ENCODE measurements at regions not wholly inside any gene's neighbourhood (a gene's known extent, or its start where the extent isn't known, plus 50 kb on each side); places are given as distances from the start of the nearest gene placed in this dataset.

DNA sequence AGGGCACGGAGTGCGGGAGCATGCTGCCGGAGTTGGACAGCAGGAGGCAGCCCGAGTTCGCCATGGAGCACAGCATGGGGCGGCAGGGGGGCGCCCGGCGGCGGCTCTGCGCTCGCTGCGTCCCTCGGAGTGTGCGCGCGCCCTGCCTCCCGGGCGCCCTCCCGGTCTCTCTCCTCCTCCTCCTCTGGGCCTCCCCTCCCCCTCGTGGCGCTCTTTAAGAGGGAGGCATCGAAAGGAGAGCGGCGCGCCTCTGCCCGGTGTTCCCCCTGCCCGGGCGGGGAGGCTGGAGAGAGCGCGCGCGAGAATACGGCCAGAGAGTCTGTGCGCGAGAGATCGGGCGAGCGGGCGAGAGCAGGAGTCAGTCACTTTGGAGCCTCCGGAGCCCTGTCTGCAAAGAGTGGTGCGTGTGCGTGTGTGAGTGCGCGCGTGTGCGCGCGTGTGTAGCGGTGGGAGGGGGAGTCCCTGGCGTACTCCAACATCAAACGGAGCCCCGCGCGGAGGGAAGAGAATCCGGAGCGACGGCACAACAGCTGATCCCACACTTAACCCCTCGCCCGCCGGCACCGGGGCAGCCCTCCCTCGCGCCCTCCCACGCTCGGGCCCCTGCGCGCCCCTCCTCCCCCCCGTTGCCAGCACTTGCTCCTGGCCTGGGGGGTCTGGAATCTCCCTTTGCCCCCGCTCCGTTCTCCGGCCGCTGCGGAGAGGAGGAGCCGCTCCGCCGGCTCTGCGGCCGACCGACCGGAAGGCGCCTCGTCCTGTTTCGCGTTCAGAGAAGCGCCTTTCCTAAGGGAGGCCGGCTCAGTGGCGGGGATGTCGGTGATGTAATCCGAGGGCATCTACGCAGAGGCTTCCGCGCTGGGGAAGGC, 108.9 kb downstream of the ENGASE start:
- TF ChIP-seq CTCF (conservative IDR thresholded peaks at IDR 0.05) (no peak), ZFX (IDR thresholded peaks at IDR 0.05) (no peak)

Data from C4-2B (cell line).